ENCODE measurements at regions not wholly inside any gene's neighbourhood (a gene's known extent, or its start where the extent isn't known, plus 50 kb on each side); places are given as distances from the start of the nearest gene placed in this dataset.

GRCh38 chr7:41334071-41334862, 368.6 kb downstream of the INHBA start:
- H3K27ac ChIP-seq: no peak overlapping the region
- ChIA-PET CTCF (no interaction called here), POLR2A (ENCODE audit: low non-redundant PET) (no interaction called here)
- TF ChIP-seq CTCF (conservative IDR thresholded peaks at IDR 0.05; ENCODE audit: low read depth): no peak
- no peak for DNase-seq (ENCODE audit: low spot score)

- POLR2A ChIA-PET (ENCODE audit: low non-redundant PET): no interaction called here
- DNase-seq (ENCODE audit: low spot score): no peak
- no peak overlapping the region for H3K27ac ChIP-seq
Measured at GRCh38 chr7:41333511-41333910, 369.4 kb downstream of the INHBA start.

GRCh38 chr7:41331194-41331593, 371.7 kb downstream of the INHBA start:
- DNase-seq (ENCODE audit: low spot score): no peak
- no peak for TF ChIP-seq CTCF (conservative IDR thresholded peaks at IDR 0.05; ENCODE audit: low read depth)
- no peak overlapping the region for H3K27ac ChIP-seq
- POLR2A ChIA-PET (ENCODE audit: low non-redundant PET): no interaction called here
- CTCF ChIA-PET: no interaction called here

More at GRCh38 chr7:41333511-41333910, 369.4 kb downstream of the INHBA start:
- TF ChIP-seq CTCF (conservative IDR thresholded peaks at IDR 0.05; ENCODE audit: low read depth): no peak
- CTCF ChIA-PET: no interaction called here

GRCh38 chr7:41328544-41328943, 374.3 kb downstream of the INHBA start:
- CTCF ChIA-PET: no interaction called here
- DNase-seq (ENCODE audit: low spot score): no peak
- POLR2A ChIA-PET (ENCODE audit: low non-redundant PET): no interaction called here
- no peak overlapping the region for H3K27ac ChIP-seq
- TF ChIP-seq CTCF (conservative IDR thresholded peaks at IDR 0.05; ENCODE audit: low read depth): no peak

GRCh38 chr7:41328131-41328530, 374.8 kb downstream of the INHBA start:
- no peak overlapping the region for H3K27ac ChIP-seq
- no peak for TF ChIP-seq CTCF (conservative IDR thresholded peaks at IDR 0.05; ENCODE audit: low read depth)
- no peak for DNase-seq (ENCODE audit: low spot score)
- CTCF ChIA-PET: no interaction called here
- POLR2A ChIA-PET (ENCODE audit: low non-redundant PET): no interaction called here

DNA sequence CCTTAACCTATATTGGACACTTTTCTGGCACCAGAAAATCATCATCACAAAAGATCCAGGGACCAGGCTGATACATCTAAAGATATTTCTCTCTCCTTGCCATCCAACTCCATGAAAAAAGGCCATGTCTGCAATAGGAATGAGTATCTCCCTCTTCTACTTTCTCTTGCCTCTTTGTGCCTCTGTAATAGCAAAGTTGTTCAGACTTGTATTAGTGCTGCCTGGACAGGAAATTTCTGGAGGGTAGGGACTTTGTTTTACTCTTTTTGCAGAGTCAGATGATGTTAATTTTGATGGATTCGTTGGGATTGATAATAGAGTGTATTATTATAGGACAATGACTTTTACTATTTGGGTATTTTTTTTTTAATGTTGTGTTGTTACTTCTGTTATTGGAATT, 376.3 kb downstream of the INHBA start:
- no peak overlapping the region for H3K27ac ChIP-seq
- TF ChIP-seq CTCF (conservative IDR thresholded peaks at IDR 0.05; ENCODE audit: low read depth): no peak
- ChIA-PET POLR2A (ENCODE audit: low non-redundant PET) (no interaction called here), CTCF (no interaction called here)
- no peak for DNase-seq (ENCODE audit: low spot score)
